HG02759 (cell line): ENCODE measurements at regions not wholly inside any gene's neighbourhood (a gene's known extent, or its start where the extent isn't known, plus 50 kb on each side); places are given as distances from the start of the nearest gene placed in this dataset.
"Not testable (repeated sequence)": the region's sequence is repeated elsewhere in the genome, so short reads cannot be mapped to it uniquely, and the experiment has no call there.

Experiments
- ATAC-seq: cut with Tn5 transposase; IDR thresholded peaks from one replicate; pipeline ENCODE4 v1.9.1; 2021; ENCODE audit warnings: mild to moderate bottlenecking, moderate library complexity; ENCODE audit not compliant: unreplicated experiment

- no peak for ATAC-seq
Measured at GRCh38 chr11:8772571-8773519, 90.3 kb downstream of the RPL27A start.

GRCh38 chr11:8773916-8774539 lies 91.4 kb downstream of the RPL27A start:
- no peak for ATAC-seq

GRCh38 chr11:8774916-8775315 lies 92.3 kb downstream of the RPL27A start:
- ATAC-seq: not testable (repeated sequence)

GRCh38 chr11:8775332-8775731 lies 92.7 kb downstream of the RPL27A start:
- ATAC-seq: no peak

- ATAC-seq: no peak
Measured at GRCh38 chr11:8775734-8776133, 93.1 kb downstream of the RPL27A start.

GRCh38 chr11:8776209-8776608 lies 93.6 kb downstream of the RPL27A start:
- ATAC-seq: no peak

- ATAC-seq: no peak
Measured at GRCh38 chr11:8777907-8778767, 95.5 kb downstream of the RPL27A start.

GRCh38 chr11:8779107-8779506 lies 96.5 kb downstream of the RPL27A start:
- ATAC-seq: no peak

- ATAC-seq: no peak
Measured at GRCh38 chr11:8779732-8780131, 97.1 kb downstream of the RPL27A start.

- ATAC-seq: no peak
Measured at GRCh38 chr11:8784954-8785353, 102.4 kb downstream of the RPL27A start.

- no peak for ATAC-seq
Measured at GRCh38 chr11:8785457-8785856, 102.9 kb downstream of the RPL27A start.

- no peak for ATAC-seq
Measured at GRCh38 chr11:8785998-8786397, 103.4 kb downstream of the RPL27A start.

GRCh38 chr11:8786933-8787332 lies 104.3 kb downstream of the RPL27A start:
- no peak for ATAC-seq

- ATAC-seq: no peak
Measured at GRCh38 chr11:8787372-8787771, 104.8 kb downstream of the RPL27A start.

- no peak for ATAC-seq
Measured at GRCh38 chr11:8788616-8789015, 106.0 kb downstream of the RPL27A start.

- no peak for ATAC-seq
Measured at GRCh38 chr11:8789864-8790263, 107.3 kb downstream of the RPL27A start.

GRCh38 chr11:8790968-8791367 lies 108.4 kb downstream of the RPL27A start:
- ATAC-seq: no peak

GRCh38 chr11:8792710-8793109 lies 110.1 kb downstream of the RPL27A start:
- ATAC-seq: no peak

- ATAC-seq: no peak
Measured at GRCh38 chr11:8793114-8793777, 110.7 kb downstream of the RPL27A start.

- ATAC-seq: no peak
Measured at GRCh38 chr11:8794126-8794525, 111.5 kb downstream of the RPL27A start.

- ATAC-seq: no peak
Measured at GRCh38 chr11:8794677-8795103, 112.1 kb downstream of the RPL27A start.
